Loucy (cell line): ENCODE measurements at regions not wholly inside any gene's neighbourhood (a gene's known extent, or its start where the extent isn't known, plus 50 kb on each side); places are given as distances from the start of the nearest gene placed in this dataset.

Experiments used
- EZH2phosphoT487 ChIP-seq: fragments of 200-600 bp; IDR thresholded peaks from 2 replicates; pipeline ENCODE4 v1.6.1; 2018; ENCODE audit warnings: antibody characterized with exemption, mild to moderate bottlenecking, moderate library complexity, borderline replicate concordance
- TF ChIP-seq, protein P1 (sequence below): fragments of 200-600 bp; sonication (generic); conservative IDR thresholded peaks from 2 replicates; pipeline ENCODE4 v1.5.1; 2014; ENCODE audit warnings: mild to moderate bottlenecking, antibody characterized with exemption, low read length

DNA sequence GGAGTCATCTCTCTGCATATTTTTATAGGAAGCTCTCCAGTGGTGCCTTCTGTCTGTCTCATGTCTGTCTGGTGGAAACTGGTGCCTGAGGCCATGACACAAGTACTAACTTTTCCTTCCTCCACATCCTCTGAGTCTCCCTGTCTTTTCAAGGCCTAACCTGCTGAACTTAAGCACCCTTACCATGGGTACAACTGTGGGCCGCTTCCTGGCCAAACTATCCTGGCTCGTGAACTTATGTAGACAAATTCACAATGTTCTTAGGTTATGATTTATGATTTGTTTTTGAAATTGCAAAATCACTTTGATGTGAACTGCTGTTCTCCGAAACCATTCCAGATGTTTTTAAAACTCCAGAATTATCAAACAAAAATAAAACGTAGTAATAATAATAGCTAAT lies 804.5 kb upstream of the POU3F3 start:
- TF ChIP-seq, protein P1, sequence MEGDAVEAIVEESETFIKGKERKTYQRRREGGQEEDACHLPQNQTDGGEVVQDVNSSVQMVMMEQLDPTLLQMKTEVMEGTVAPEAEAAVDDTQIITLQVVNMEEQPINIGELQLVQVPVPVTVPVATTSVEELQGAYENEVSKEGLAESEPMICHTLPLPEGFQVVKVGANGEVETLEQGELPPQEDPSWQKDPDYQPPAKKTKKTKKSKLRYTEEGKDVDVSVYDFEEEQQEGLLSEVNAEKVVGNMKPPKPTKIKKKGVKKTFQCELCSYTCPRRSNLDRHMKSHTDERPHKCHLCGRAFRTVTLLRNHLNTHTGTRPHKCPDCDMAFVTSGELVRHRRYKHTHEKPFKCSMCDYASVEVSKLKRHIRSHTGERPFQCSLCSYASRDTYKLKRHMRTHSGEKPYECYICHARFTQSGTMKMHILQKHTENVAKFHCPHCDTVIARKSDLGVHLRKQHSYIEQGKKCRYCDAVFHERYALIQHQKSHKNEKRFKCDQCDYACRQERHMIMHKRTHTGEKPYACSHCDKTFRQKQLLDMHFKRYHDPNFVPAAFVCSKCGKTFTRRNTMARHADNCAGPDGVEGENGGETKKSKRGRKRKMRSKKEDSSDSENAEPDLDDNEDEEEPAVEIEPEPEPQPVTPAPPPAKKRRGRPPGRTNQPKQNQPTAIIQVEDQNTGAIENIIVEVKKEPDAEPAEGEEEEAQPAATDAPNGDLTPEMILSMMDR, result no peak
- TF ChIP-seq EZH2phosphoT487, result no peak
